HepG2 (cell line): ENCODE measurements at regions not wholly inside any gene's neighbourhood (a gene's known extent, or its start where the extent isn't known, plus 50 kb on each side); places are given as distances from the start of the nearest gene placed in this dataset.

Experiments
- CBX5 ChIP-seq: sonication (generic); formaldehyde crosslinking; IDR thresholded peaks from 2 replicates; pipeline ENCODE4 v1.4.0; 2020; ENCODE audit warnings: missing genetic modification reagents, borderline replicate concordance
- HBP1 ChIP-seq: IDR thresholded peaks from 2 replicates; pipeline ENCODE4 v1.6.1; 2016; ENCODE audit warnings: low read depth, control low read depth
- HCFC1 ChIP-seq: fragments of 150-350 bp; IDR thresholded peaks from 2 replicates; pipeline ENCODE4 v1.6.1; 2014; ENCODE audit warnings: low read depth, low read length
- POLR2A ChIP-seq, 2 experiments: IDR thresholded peaks; 2 replicates each; pipeline ENCODE4 v1.6.1; 2011; ENCODE audit warnings: low read depth in 2 of 2, low read length in 2 of 2, mild to moderate bottlenecking in 1 of 2, moderate library complexity in 1 of 2; ENCODE audit not compliant: insufficient read depth in 1 of 2
- THYN1 ChIP-seq: sonication (generic); formaldehyde crosslinking; IDR thresholded peaks from 2 replicates; pipeline ENCODE4 v1.8.1; 2023; ENCODE audit warnings: low read depth, mild to moderate bottlenecking, moderate library complexity, missing genetic modification reagents, borderline replicate concordance
- TF ChIP-seq, protein P1 (sequence below): sonication (generic); formaldehyde crosslinking; IDR thresholded peaks from 2 replicates; pipeline ENCODE4 v1.5.0; 2020; ENCODE audit warnings: mild to moderate bottlenecking, missing genetic modification reagents, moderate library complexity
- TF ChIP-seq, protein P2 (sequence below): IDR thresholded peaks from 2 replicates; pipeline ENCODE4 v1.6.1; 2016; ENCODE audit warnings: missing compliant biosample characterization, missing genetic modification reagents, borderline replicate concordance
- TF ChIP-seq, protein P3 (sequence below): IDR thresholded peaks from 2 replicates; pipeline ENCODE4 v1.6.1; 2012; ENCODE audit warnings: inconsistent platforms

- TF ChIP-seq HCFC1 (no peak), POLR2A (IDR thresholded peaks at IDR 0.05; ENCODE audit: insufficient read depth in 1 of 2, low read depth in 2 of 2, low read length in 2 of 2) (no peak), THYN1 (no peak), HBP1 (CRISPR knock-in tag) (no peak), CBX5 (CRISPR knock-in tag) (no peak)
- TF ChIP-seq, protein P1, sequence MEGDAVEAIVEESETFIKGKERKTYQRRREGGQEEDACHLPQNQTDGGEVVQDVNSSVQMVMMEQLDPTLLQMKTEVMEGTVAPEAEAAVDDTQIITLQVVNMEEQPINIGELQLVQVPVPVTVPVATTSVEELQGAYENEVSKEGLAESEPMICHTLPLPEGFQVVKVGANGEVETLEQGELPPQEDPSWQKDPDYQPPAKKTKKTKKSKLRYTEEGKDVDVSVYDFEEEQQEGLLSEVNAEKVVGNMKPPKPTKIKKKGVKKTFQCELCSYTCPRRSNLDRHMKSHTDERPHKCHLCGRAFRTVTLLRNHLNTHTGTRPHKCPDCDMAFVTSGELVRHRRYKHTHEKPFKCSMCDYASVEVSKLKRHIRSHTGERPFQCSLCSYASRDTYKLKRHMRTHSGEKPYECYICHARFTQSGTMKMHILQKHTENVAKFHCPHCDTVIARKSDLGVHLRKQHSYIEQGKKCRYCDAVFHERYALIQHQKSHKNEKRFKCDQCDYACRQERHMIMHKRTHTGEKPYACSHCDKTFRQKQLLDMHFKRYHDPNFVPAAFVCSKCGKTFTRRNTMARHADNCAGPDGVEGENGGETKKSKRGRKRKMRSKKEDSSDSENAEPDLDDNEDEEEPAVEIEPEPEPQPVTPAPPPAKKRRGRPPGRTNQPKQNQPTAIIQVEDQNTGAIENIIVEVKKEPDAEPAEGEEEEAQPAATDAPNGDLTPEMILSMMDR (CRISPR knock-in tag): no peak
- TF ChIP-seq, protein P2, sequence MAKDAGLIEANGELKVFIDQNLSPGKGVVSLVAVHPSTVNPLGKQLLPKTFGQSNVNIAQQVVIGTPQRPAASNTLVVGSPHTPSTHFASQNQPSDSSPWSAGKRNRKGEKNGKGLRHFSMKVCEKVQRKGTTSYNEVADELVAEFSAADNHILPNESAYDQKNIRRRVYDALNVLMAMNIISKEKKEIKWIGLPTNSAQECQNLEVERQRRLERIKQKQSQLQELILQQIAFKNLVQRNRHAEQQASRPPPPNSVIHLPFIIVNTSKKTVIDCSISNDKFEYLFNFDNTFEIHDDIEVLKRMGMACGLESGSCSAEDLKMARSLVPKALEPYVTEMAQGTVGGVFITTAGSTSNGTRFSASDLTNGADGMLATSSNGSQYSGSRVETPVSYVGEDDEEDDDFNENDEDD (CRISPR knock-in tag): no peak
- TF ChIP-seq, protein P3, sequence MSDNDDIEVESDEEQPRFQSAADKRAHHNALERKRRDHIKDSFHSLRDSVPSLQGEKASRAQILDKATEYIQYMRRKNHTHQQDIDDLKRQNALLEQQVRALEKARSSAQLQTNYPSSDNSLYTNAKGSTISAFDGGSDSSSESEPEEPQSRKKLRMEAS: no peak
Measured at GRCh38 chr10:130902929-130903328, 408.6 kb downstream of the TCERG1L start.
